ENCODE measurements at regions not wholly inside any gene's neighbourhood (a gene's known extent, or its start where the extent isn't known, plus 50 kb on each side); places are given as distances from the start of the nearest gene placed in this dataset.

- no peaks in the 10 kb centered on the region for H3K9me3 ChIP-seq (ENCODE audit: control insufficient read depth, insufficient read depth, low read length)
- no peak overlapping the region for H3K9ac ChIP-seq (ENCODE audit: low read depth, low read length)
- no peaks in the 10 kb centered on the region for H3K4me1 ChIP-seq (ENCODE audit: insufficient read depth, low read length)
- no peaks in the 10 kb centered on the region for H3K36me3 ChIP-seq (ENCODE audit: insufficient read depth, low read length)
These were observed 103.0 kb upstream of the KIF5B start for GRCh38 chr10:32159264-32159663.

DNA sequence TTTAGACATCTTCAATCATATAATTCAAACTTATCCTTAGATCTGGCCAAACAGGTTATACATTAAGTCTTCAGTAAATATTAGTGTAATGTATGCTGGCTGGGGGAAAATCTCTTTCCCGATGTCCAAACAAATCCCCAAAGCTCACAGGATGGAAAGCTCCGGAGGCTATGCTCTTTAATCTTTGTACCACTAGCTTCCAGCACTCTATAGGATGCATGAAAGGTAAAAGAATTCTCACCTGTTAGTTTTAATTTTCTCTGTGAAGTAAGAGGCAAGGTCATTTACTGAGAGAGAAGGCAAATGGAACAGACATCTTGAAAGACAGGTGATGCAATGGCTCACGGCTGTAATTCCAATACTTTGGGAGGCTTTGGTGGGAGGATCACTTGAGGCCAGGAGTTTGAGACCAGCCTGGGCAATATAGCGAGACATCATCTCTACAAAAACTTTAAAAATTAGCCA, 99.8 kb upstream of the KIF5B start:
- H3K9ac ChIP-seq (ENCODE audit: low read depth, low read length) = no peak overlapping the region
- peaks cover 3% of the 10 kb centered on the region; the same call in 1 of the 2 replicates for H3K9me3 ChIP-seq (ENCODE audit: control insufficient read depth, insufficient read depth, low read length)
- H3K36me3 ChIP-seq (ENCODE audit: insufficient read depth, low read length) = no peaks in the 10 kb centered on the region
- H3K4me1 ChIP-seq (ENCODE audit: insufficient read depth, low read length) = no peaks in the 10 kb centered on the region

GRCh38 chr10:32155075-32155516, 98.9 kb upstream of the KIF5B start:
- H3K9ac ChIP-seq (ENCODE audit: low read depth, low read length) = no peak overlapping the region

GRCh38 chr10:32153931-32154330, 97.7 kb upstream of the KIF5B start:
- peaks cover 9% of the 10 kb centered on the region for H3K4me1 ChIP-seq (ENCODE audit: insufficient read depth, low read length)
- H3K9me3 ChIP-seq (ENCODE audit: control insufficient read depth, insufficient read depth, low read length) = peaks cover 3% of the 10 kb centered on the region; the same call in 1 of the 2 replicates
- H3K9ac ChIP-seq (ENCODE audit: low read depth, low read length) = no peak overlapping the region
- no peaks in the 10 kb centered on the region for H3K36me3 ChIP-seq (ENCODE audit: insufficient read depth, low read length)

More at GRCh38 chr10:32155075-32155516, 98.9 kb upstream of the KIF5B start:
- Histone ChIP-seq H3K4me1 (ENCODE audit: insufficient read depth, low read length) (no peaks in the 10 kb centered on the region), H3K36me3 (ENCODE audit: insufficient read depth, low read length) (no peaks in the 10 kb centered on the region), H3K9me3 (ENCODE audit: control insufficient read depth, insufficient read depth, low read length) (peaks cover 3% of the 10 kb centered on the region; the same call in 1 of the 2 replicates)

GRCh38 chr10:32153252-32153651, 97.0 kb upstream of the KIF5B start:
- H3K9ac ChIP-seq (ENCODE audit: low read depth, low read length) = no peak overlapping the region
- H3K4me1 ChIP-seq (ENCODE audit: insufficient read depth, low read length) = peaks cover 9% of the 10 kb centered on the region
- no peaks in the 10 kb centered on the region for H3K36me3 ChIP-seq (ENCODE audit: insufficient read depth, low read length)
- peaks cover 3% of the 10 kb centered on the region; the same call in 1 of the 2 replicates for H3K9me3 ChIP-seq (ENCODE audit: control insufficient read depth, insufficient read depth, low read length)

- no peak overlapping the region for H3K9ac ChIP-seq (ENCODE audit: low read depth, low read length)
- peaks cover 9% of the 10 kb centered on the region for H3K4me1 ChIP-seq (ENCODE audit: insufficient read depth, low read length)
These were observed 95.6 kb upstream of the KIF5B start for GRCh38 chr10:32151871-32152270.

DNA sequence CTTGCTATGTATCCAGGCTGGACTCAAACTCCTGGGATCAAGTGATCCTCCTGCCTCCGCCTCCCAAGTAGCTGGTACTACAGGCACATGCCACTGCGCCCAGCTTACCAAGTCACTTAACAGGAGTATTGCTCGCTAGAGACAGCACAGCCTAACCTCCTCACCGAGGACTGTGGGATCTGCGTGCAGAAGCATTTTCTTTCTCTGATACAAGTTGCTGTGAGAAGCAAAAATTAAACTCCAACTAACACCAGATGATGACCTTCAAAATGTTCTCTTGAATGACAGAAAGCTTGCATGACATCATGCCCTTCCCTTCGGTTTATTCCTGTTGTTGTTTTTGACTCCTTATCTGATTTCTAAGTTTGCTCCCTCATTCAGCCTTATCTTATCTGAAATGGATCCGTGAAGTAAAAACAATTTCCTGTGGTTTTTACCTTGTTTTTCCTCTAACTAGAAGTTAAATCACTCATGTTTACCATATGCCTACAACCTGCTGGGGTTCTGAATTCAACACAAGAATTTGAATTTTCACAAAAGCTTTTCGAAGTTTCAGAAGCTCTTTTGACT, 94.4 kb upstream of the KIF5B start:
- H3K36me3 ChIP-seq (ENCODE audit: insufficient read depth, low read length) = no peaks in the 10 kb centered on the region
- peaks cover 3% of the 10 kb centered on the region; the same call in 1 of the 2 replicates for H3K9me3 ChIP-seq (ENCODE audit: control insufficient read depth, insufficient read depth, low read length)
- peaks cover 9% of the 10 kb centered on the region for H3K4me1 ChIP-seq (ENCODE audit: insufficient read depth, low read length)
- no peak overlapping the region for H3K9ac ChIP-seq (ENCODE audit: low read depth, low read length)

More at GRCh38 chr10:32151871-32152270, 95.6 kb upstream of the KIF5B start:
- peaks cover 3% of the 10 kb centered on the region; the same call in 1 of the 2 replicates for H3K9me3 ChIP-seq (ENCODE audit: control insufficient read depth, insufficient read depth, low read length)
- H3K36me3 ChIP-seq (ENCODE audit: insufficient read depth, low read length) = no peaks in the 10 kb centered on the region

DNA sequence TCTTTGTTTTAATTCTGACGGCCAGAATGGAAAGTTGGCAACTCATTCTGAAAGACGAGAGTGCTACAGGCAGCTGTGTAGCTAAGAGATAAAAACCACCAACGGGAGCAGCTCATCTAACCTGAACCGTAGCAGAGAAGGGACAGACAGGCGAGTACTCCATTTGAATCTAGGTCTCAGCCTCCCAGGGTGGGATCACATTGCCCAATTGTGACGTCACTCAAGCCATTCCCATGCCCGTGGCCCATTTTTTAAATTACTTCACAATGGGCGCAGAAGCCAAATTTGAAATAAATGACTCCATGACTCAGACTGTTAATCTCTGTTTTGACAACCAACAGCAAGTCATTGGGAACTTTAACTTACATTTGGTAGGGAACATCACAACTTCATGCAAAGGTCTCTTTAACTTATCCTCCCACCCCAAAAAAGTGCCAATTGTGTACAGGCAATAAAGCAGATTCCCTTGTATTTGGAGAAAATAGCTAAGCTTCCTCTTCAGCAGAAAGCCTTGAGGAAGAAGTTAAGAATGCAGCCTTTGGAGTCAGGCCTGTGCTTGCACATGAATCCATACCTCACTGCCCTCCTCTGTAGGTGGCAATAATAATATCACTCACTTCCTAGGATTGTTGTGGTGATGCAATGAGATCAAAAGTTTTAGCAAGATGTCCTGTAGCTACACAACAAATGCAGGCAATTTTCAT, 93.2 kb upstream of the KIF5B start:
- Histone ChIP-seq H3K9me3 (ENCODE audit: control insufficient read depth, insufficient read depth, low read length) (peaks cover 3% of the 10 kb centered on the region; the same call in 1 of the 2 replicates), H3K36me3 (ENCODE audit: insufficient read depth, low read length) (no peaks in the 10 kb centered on the region), H3K9ac (ENCODE audit: low read depth, low read length) (no peak overlapping the region), H3K4me1 (ENCODE audit: insufficient read depth, low read length) (peaks cover 9% of the 10 kb centered on the region)

- Histone ChIP-seq H3K4me1 (ENCODE audit: insufficient read depth, low read length) (peaks cover 9% of the 10 kb centered on the region), H3K36me3 (ENCODE audit: insufficient read depth, low read length) (no peaks in the 10 kb centered on the region), H3K9ac (ENCODE audit: low read depth, low read length) (no peak overlapping the region), H3K9me3 (ENCODE audit: control insufficient read depth, insufficient read depth, low read length) (peaks cover 3% of the 10 kb centered on the region; the same call in 1 of the 2 replicates)
These were observed 92.6 kb upstream of the KIF5B start for GRCh38 chr10:32148864-32149251.

- Histone ChIP-seq H3K4me1 (ENCODE audit: insufficient read depth, low read length) (peaks cover 9% of the 10 kb centered on the region), H3K36me3 (ENCODE audit: insufficient read depth, low read length) (no peaks in the 10 kb centered on the region)
These were observed 91.5 kb upstream of the KIF5B start for GRCh38 chr10:32147730-32148129.

DNA sequence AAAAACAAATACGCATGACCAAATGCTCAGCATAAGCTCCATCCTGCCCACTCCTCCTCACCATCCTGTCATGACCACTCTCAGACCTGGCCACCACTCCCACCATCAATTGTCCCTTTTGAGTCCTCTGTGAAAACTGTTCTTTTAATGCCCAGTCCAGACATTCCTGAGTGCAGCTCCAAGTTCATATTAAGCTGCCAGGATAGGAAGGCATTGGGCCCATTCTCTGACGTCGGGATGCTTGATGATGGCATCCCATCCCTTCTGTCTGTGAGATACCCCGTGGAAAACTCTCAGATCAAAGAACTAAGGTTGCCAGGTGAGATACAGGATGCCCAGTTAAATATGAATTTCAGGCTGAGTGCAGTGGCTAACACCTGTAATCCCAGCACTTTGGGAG, 89.9 kb upstream of the KIF5B start:
- no peaks in the 10 kb centered on the region for H3K36me3 ChIP-seq (ENCODE audit: insufficient read depth, low read length)
- H3K4me1 ChIP-seq (ENCODE audit: insufficient read depth, low read length) = peaks cover 9% of the 10 kb centered on the region
- H3K9ac ChIP-seq (ENCODE audit: low read depth, low read length) = no peak overlapping the region
- H3K9me3 ChIP-seq (ENCODE audit: control insufficient read depth, insufficient read depth, low read length) = no peaks in the 10 kb centered on the region

More at GRCh38 chr10:32147730-32148129, 91.5 kb upstream of the KIF5B start:
- H3K9me3 ChIP-seq (ENCODE audit: control insufficient read depth, insufficient read depth, low read length) = no peaks in the 10 kb centered on the region
- H3K9ac ChIP-seq (ENCODE audit: low read depth, low read length) = no peak overlapping the region

GRCh38 chr10:32144817-32145688, 88.8 kb upstream of the KIF5B start:
- peaks cover 18% of the 10 kb centered on the region for H3K4me1 ChIP-seq (ENCODE audit: insufficient read depth, low read length)
- no peaks in the 10 kb centered on the region; the same call in 1 of the 2 replicates for H3K9me3 ChIP-seq (ENCODE audit: control insufficient read depth, insufficient read depth, low read length)
- no peak overlapping the region for H3K9ac ChIP-seq (ENCODE audit: low read depth, low read length)
- no peaks in the 10 kb centered on the region for H3K36me3 ChIP-seq (ENCODE audit: insufficient read depth, low read length)

GRCh38 chr10:32143302-32143847, 87.2 kb upstream of the KIF5B start:
- peaks cover 19% of the 10 kb centered on the region for H3K4me1 ChIP-seq (ENCODE audit: insufficient read depth, low read length)
- no peaks in the 10 kb centered on the region; the same call in 1 of the 2 replicates for H3K9me3 ChIP-seq (ENCODE audit: control insufficient read depth, insufficient read depth, low read length)
- no peak overlapping the region for H3K9ac ChIP-seq (ENCODE audit: low read depth, low read length)
- no peaks in the 10 kb centered on the region for H3K36me3 ChIP-seq (ENCODE audit: insufficient read depth, low read length)

DNA sequence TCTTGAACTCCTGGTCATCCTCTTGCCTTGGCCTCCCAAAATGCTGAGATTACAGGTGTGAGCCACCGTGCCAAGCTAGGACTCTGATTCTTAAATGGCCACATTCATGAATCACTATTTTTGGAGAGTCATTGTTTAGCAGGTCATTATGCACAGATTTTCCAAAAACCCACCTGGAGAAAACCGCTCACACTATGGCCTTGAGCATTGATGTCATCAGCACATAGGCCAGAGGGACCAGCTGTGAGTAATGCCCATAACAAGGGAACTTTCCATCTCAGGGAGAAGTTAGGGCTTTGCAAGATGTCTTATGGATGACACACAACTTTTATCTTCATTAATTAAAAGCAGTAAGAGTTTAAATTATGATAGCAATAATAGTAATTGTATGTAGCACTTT, 86.4 kb upstream of the KIF5B start:
- H3K36me3 ChIP-seq (ENCODE audit: insufficient read depth, low read length) = no peaks in the 10 kb centered on the region
- H3K9ac ChIP-seq (ENCODE audit: low read depth, low read length) = no peak overlapping the region
- H3K4me1 ChIP-seq (ENCODE audit: insufficient read depth, low read length) = peaks cover 19% of the 10 kb centered on the region
- no peaks in the 10 kb centered on the region; the same call in 1 of the 2 replicates for H3K9me3 ChIP-seq (ENCODE audit: control insufficient read depth, insufficient read depth, low read length)
